Suprapubic skin (tissue), 4 donors: ENCODE measurements at regions not wholly inside any gene's neighbourhood (a gene's known extent, or its start where the extent isn't known, plus 50 kb on each side); places are given as distances from the start of the nearest gene placed in this dataset.
A peak's percentile ranks its signal among the peaks of the same experiment; 100 is the strongest.

Experiments
- DNase-seq, 2 donors: peaks; one replicate each; pipeline ENCODE4 v3.0.0-alpha.2; 2019; ENCODE audit warnings: low spot score in 2 of 2
- H3K27ac ChIP-seq: fragments of 200-600 bp; sonication (generic); one replicate; pipeline ENCODE4 v1.5.1; 2019
- H3K27me3 ChIP-seq: fragments of 200-600 bp; sonication (generic); one replicate; pipeline ENCODE4 v1.5.1; 2019
- H3K36me3 ChIP-seq: fragments of 200-600 bp; sonication (generic); one replicate; pipeline ENCODE4 v1.5.1; 2019
- H3K4me1 ChIP-seq: fragments of 200-600 bp; sonication (generic); one replicate; pipeline ENCODE4 v1.5.1; 2019
- H3K4me3 ChIP-seq: fragments of 200-600 bp; sonication (generic); one replicate; pipeline ENCODE4 v1.5.1; 2019; ENCODE audit warnings: mild to moderate bottlenecking
- H3K9me3 ChIP-seq: fragments of 200-600 bp; sonication (generic); one replicate; pipeline ENCODE4 v1.5.1; 2019
- CTCF ChIP-seq, 2 donors: fragments of 200-600 bp in 1 of 2; fragments of 450-650 bp in 1 of 2; sonication (generic) in 1 of 2; IDR thresholded peaks; one replicate each; pipeline ENCODE4 v1.5.1; 2016 to 2019; ENCODE audit warnings: antibody characterized with exemption in 2 of 2, mild to moderate bottlenecking in 1 of 2, moderate library complexity in 1 of 2
- EP300 ChIP-seq: sonication (generic); formaldehyde crosslinking; IDR thresholded peaks from one replicate; pipeline ENCODE4 v1.6.1; 2017; ENCODE audit warnings: antibody characterized with exemption
- POLR2A ChIP-seq, 2 donors: fragments of 450-650 bp; IDR thresholded peaks; one replicate each; pipeline ENCODE4 v1.6.1; 2017; ENCODE audit warnings: antibody characterized with exemption in 2 of 2, mild to moderate bottlenecking in 2 of 2, moderate library complexity in 2 of 2
- POLR2AphosphoS5 ChIP-seq, 3 donors: sonication (generic); formaldehyde crosslinking; IDR thresholded peaks; one replicate each; pipeline ENCODE4 v1.6.1; 2017; ENCODE audit warnings: antibody characterized with exemption in 3 of 3
- WGBS: methylation state at CpG from one replicate; pipeline ENCODE4 v1.1.5; 2018; 5-methylcytosine and 5-hydroxymethylcytosine counted together

- no peaks in the 10 kb centered on the region for H3K36me3 ChIP-seq
- H3K27me3 ChIP-seq = no peaks in the 10 kb centered on the region
- H3K9me3 ChIP-seq = no peaks in the 10 kb centered on the region
- TF ChIP-seq POLR2A (IDR thresholded peaks at IDR 0.05) (no peak), EP300 (no peak), POLR2AphosphoS5 (IDR thresholded peaks at IDR 0.05) (no peak), CTCF (IDR thresholded peaks at IDR 0.05) (no peak)
- peaks cover 25% of the 10 kb centered on the region for H3K4me1 ChIP-seq
- no peak overlapping the region for H3K27ac ChIP-seq
- H3K4me3 ChIP-seq = no peak overlapping the region
- DNase-seq = no peak
- WGBS = 84% methylated on average over 4 of the region's 4 CpGs
Measured at GRCh38 chr13:39913339-39913738, 257.9 kb downstream of the COG6 start.

GRCh38 chr13:39913928-39914327 is 258.5 kb downstream of the COG6 start:
- 39% methylated on average over 2 of the region's 2 CpGs for WGBS
- no peak overlapping the region for H3K4me3 ChIP-seq
- H3K36me3 ChIP-seq = no peaks in the 10 kb centered on the region
- TF ChIP-seq POLR2A (IDR thresholded peaks at IDR 0.05) (no peak), POLR2AphosphoS5 (IDR thresholded peaks at IDR 0.05) (peak in 1 of 3 donors; percentile 46), EP300 (no peak), CTCF (IDR thresholded peaks at IDR 0.05) (no peak)
- H3K9me3 ChIP-seq = no peaks in the 10 kb centered on the region
- peaks cover 25% of the 10 kb centered on the region for H3K4me1 ChIP-seq
- DNase-seq = no peak
- no peaks in the 10 kb centered on the region for H3K27me3 ChIP-seq
- H3K27ac ChIP-seq = peak overlapping the region; percentile 68

- no peak for TF ChIP-seq EP300
- no peak for TF ChIP-seq POLR2A (IDR thresholded peaks at IDR 0.05)
- TF ChIP-seq CTCF (IDR thresholded peaks at IDR 0.05) = no peak
- TF ChIP-seq POLR2AphosphoS5 (IDR thresholded peaks at IDR 0.05) = no peak
Measured at GRCh38 chr13:39915418-39915817, 260.0 kb downstream of the COG6 start.

GRCh38 chr13:39916330-39916729 is 260.9 kb downstream of the COG6 start:
- 97% methylated on average over 2 of the region's 2 CpGs for WGBS
- TF ChIP-seq POLR2AphosphoS5 (IDR thresholded peaks at IDR 0.05) (no peak), CTCF (IDR thresholded peaks at IDR 0.05) (no peak), POLR2A (IDR thresholded peaks at IDR 0.05) (no peak), EP300 (no peak)
- H3K27ac ChIP-seq = no peak overlapping the region
- no peaks in the 10 kb centered on the region for H3K27me3 ChIP-seq
- peaks cover 20% of the 10 kb centered on the region for H3K4me1 ChIP-seq
- no peak overlapping the region for H3K4me3 ChIP-seq
- DNase-seq = no peak
- H3K9me3 ChIP-seq = peaks cover under 1% of the 10 kb centered on the region
- H3K36me3 ChIP-seq = no peaks in the 10 kb centered on the region

More at GRCh38 chr13:39915418-39915817, 260.0 kb downstream of the COG6 start:
- Histone ChIP-seq H3K9me3 (no peaks in the 10 kb centered on the region), H3K4me1 (peaks cover 25% of the 10 kb centered on the region), H3K27me3 (no peaks in the 10 kb centered on the region), H3K27ac (no peak overlapping the region), H3K4me3 (no peak overlapping the region), H3K36me3 (no peaks in the 10 kb centered on the region)
- DNase-seq = no peak

GRCh38 chr13:39918620-39919236 is 263.3 kb downstream of the COG6 start:
- peaks cover 14% of the 10 kb centered on the region for H3K4me1 ChIP-seq
- H3K4me3 ChIP-seq = no peak overlapping the region
- H3K9me3 ChIP-seq = peaks cover 8% of the 10 kb centered on the region
- H3K27ac ChIP-seq = no peak overlapping the region
- H3K36me3 ChIP-seq = no peaks in the 10 kb centered on the region
- DNase-seq = no peak
- TF ChIP-seq POLR2A (IDR thresholded peaks at IDR 0.05) = no peak
- TF ChIP-seq POLR2AphosphoS5 (IDR thresholded peaks at IDR 0.05) = no peak
- TF ChIP-seq EP300 = no peak
- no peak for TF ChIP-seq CTCF (IDR thresholded peaks at IDR 0.05)
- H3K27me3 ChIP-seq = no peaks in the 10 kb centered on the region
- WGBS = 96% methylated on average over 5 of the region's 5 CpGs
